Esophagus squamous epithelium (tissue), 4 donors: ENCODE measurements at regions not wholly inside any gene's neighbourhood (a gene's known extent, or its start where the extent isn't known, plus 50 kb on each side); places are given as distances from the start of the nearest gene placed in this dataset.
"Not testable (repeated sequence)": the region's sequence is repeated elsewhere in the genome, so short reads cannot be mapped to it uniquely, and the experiment has no call there.

Experiments used
- CTCF ChIP-seq, 6 experiments: fragments of 450-650 bp in 4 of 6; fragments of 200-600 bp in 2 of 6; sonication (generic) in 2 of 6; IDR thresholded peaks; one replicate each; pipeline ENCODE4 v1.5.1; 2016 to 2019; ENCODE audit warnings: antibody characterized with exemption in 6 of 6, mild to moderate bottlenecking in 4 of 6, moderate library complexity in 4 of 6
- POLR2A ChIP-seq, 4 donors: fragments of 450-650 bp; IDR thresholded peaks; one replicate each; pipeline ENCODE4 v1.6.1; 2017; ENCODE audit warnings: antibody characterized with exemption in 4 of 4, mild to moderate bottlenecking in 4 of 4, moderate library complexity in 3 of 4

DNA sequence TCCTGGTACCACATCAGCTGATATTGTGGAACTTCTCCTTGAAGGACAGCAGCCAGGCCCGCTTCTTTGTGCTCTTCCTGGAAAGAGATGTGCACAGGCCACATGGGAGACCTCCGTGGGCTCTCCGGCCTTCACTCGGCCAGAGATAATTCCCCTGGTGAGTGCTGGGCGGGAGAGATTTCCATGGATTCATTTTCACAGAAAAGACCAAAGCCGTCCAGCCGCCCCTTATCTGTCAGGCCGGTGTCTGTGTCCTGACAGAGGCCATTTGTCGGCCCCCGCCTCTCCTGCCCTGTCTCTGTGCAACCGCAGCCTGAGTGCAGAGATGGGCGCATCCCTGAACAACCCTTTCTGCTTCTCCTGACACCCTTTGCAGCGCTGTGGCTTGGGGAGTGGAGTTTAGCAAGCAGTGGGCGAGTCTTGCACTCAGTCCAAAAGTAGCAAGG lies 197.9 kb downstream of the BANP start:
- TF ChIP-seq CTCF, POLR2A (IDR thresholded peaks at IDR 0.05): not testable (repeated sequence)
